A673 (cell line): ENCODE measurements at regions not wholly inside any gene's neighbourhood (a gene's known extent, or its start where the extent isn't known, plus 50 kb on each side); places are given as distances from the start of the nearest gene placed in this dataset.

Experiments
- BruUV-seq: library from RNA; stranded (reverse); fragments of 400-500 nt; replicated peaks from 2 replicates; lab custom pipeline; 2021; lab: Mats Ljungman, UMichigan
- CTCF ChIA-PET: fragments of 300-600 bp; sonication (Branson Sonifier 250); formaldehyde crosslinking; loops from one replicate; lab custom pipeline; 2022; ENCODE audit warnings: antibody characterized with exemption; lab: Charles Lee
- POLR2A ChIA-PET: fragments of 300-600 bp; sonication (Branson Sonifier 250); formaldehyde crosslinking; loops from one replicate; lab custom pipeline; 2022; ENCODE audit warnings: antibody characterized with exemption; ENCODE audit not compliant: low non-redundant PET; lab: Charles Lee
- DNase-seq: peaks from one replicate; pipeline ENCODE4 v3.0.0-alpha.2; 2015; ENCODE audit warnings: low spot score
- H3K27ac ChIP-seq: fragments of 200-600 bp; sonication (generic); 2 replicates; pipeline ENCODE4 v1.5.1; 2016; ENCODE audit warnings: mixed run types, low read depth, mild to moderate bottlenecking, mixed read lengths, antibody characterized with exemption, low read length; ENCODE audit not compliant: poor library complexity, severe bottlenecking
- H3K27me3 ChIP-seq: fragments of 200-600 bp; sonication (generic); replicated peaks from 2 replicates; pipeline ENCODE4 v1.6.1; 2017; ENCODE audit warnings: mixed run types, low read depth, mild to moderate bottlenecking, mixed read lengths, antibody characterized with exemption, low read length; ENCODE audit not compliant: insufficient read depth, poor library complexity
- H3K36me3 ChIP-seq: fragments of 200-600 bp; sonication (generic); 2 replicates; pipeline ENCODE4 v1.6.1; 2016; ENCODE audit warnings: mixed run types, mild to moderate bottlenecking, mixed read lengths, antibody characterized with exemption, low read length; ENCODE audit not compliant: insufficient read depth, poor library complexity, severe bottlenecking
- H3K4me1 ChIP-seq: fragments of 200-600 bp; sonication (generic); 2 replicates; pipeline ENCODE4 v1.6.1; 2017; ENCODE audit warnings: mixed run types, mild to moderate bottlenecking, mixed read lengths, antibody characterized with exemption, low read length; ENCODE audit not compliant: insufficient read depth, poor library complexity, severe bottlenecking
- H3K4me3 ChIP-seq: fragments of 200-600 bp; sonication (generic); 2 replicates; pipeline ENCODE4 v1.5.1; 2016; ENCODE audit warnings: low read depth, mixed run types, mild to moderate bottlenecking, mixed read lengths, low read length; ENCODE audit not compliant: poor library complexity, severe bottlenecking
- H3K9me3 ChIP-seq: fragments of 200-600 bp; sonication (generic); 2 replicates; pipeline ENCODE4 v1.6.1; 2016; ENCODE audit warnings: mixed run types, low read depth, mild to moderate bottlenecking, mixed read lengths, antibody characterized with exemption, low read length; ENCODE audit not compliant: poor library complexity, severe bottlenecking
- CTCF ChIP-seq: fragments of 300-800, 200-600 bp; sonication (generic); conservative IDR thresholded peaks from 2 replicates; pipeline ENCODE4 v1.5.1; 2017; ENCODE audit warnings: low read depth, mild to moderate bottlenecking, antibody characterized with exemption, low read length, moderate library complexity, mixed read lengths
- EZH2 ChIP-seq: fragments of 200-600 bp; sonication (generic); IDR thresholded peaks from 2 replicates; pipeline ENCODE4 v1.6.1; 2017; ENCODE audit warnings: borderline replicate concordance, low read depth, mild to moderate bottlenecking, mixed read lengths, antibody characterized with exemption, low read length; ENCODE audit not compliant: poor library complexity, severe bottlenecking
- intact Hi-C: fragments of 100-400 bp; cut with micrococcal nuclease; formaldehyde crosslinking; loops from one replicate; pipeline ENCODE4 v1.10.0; 2022; ENCODE audit not compliant: unreplicated experiment

- BruUV-seq, result no TSS peak
- peaks cover 11% of the 10 kb centered on the region for H3K4me1 ChIP-seq
- H3K9me3 ChIP-seq, result no peaks in the 10 kb centered on the region
- no peaks in the 10 kb centered on the region for H3K36me3 ChIP-seq
- CTCF ChIA-PET, result no interaction called here
- no peak overlapping the region for H3K4me3 ChIP-seq
- H3K27ac ChIP-seq, result no peak overlapping the region
- POLR2A ChIA-PET, result no interaction called here
- intact Hi-C loops, result no loop called here
- H3K27me3 ChIP-seq, result no peaks in the 10 kb centered on the region
- DNase-seq, result no peak
- TF ChIP-seq CTCF (no peak), EZH2 (no peak)
These were observed 1144.2 kb downstream of the FAT4 start for GRCh38 chr4:126458993-126459392.

- CTCF ChIA-PET, result no interaction called here
- intact Hi-C loops, result loop anchor here (5.0 to 10.0 kb wide), 2 partner anchors 537 to 1009 kb away; no protein-coding TSS in a partner anchor
- BruUV-seq, result no TSS peak
- no peak for DNase-seq
- POLR2A ChIA-PET, result no interaction called here
- Histone ChIP-seq H3K27ac (peak overlapping the region; percentile 99), H3K4me1 (peaks cover 34% of the 10 kb centered on the region), H3K4me3 (no peak overlapping the region), H3K36me3 (peaks cover 18% of the 10 kb centered on the region), H3K27me3 (no peaks in the 10 kb centered on the region), H3K9me3 (peaks cover 14% of the 10 kb centered on the region)
- TF ChIP-seq EZH2, result no peak
These were observed 1150.6 kb downstream of the FAT4 start for GRCh38 chr4:126465341-126465740.

- intact Hi-C loops, result loop anchor here (5.0 to 10.0 kb wide), 2 partner anchors 535 to 1008 kb away; no protein-coding TSS in a partner anchor
- H3K9me3 ChIP-seq, result peaks cover 14% of the 10 kb centered on the region
- POLR2A ChIA-PET, result no interaction called here
- peaks cover 41% of the 10 kb centered on the region for H3K4me1 ChIP-seq
- no TSS peak for BruUV-seq
- no peak overlapping the region for H3K4me3 ChIP-seq
- no peak for DNase-seq
- peak overlapping the region; percentile 99 for H3K27ac ChIP-seq
- CTCF ChIA-PET, result no interaction called here
- H3K27me3 ChIP-seq, result no peaks in the 10 kb centered on the region
- peaks cover 18% of the 10 kb centered on the region for H3K36me3 ChIP-seq
- no peak for TF ChIP-seq CTCF
- no peak for TF ChIP-seq EZH2
These were observed 1152.1 kb downstream of the FAT4 start for GRCh38 chr4:126466848-126467247.

- peak; percentile 82 for DNase-seq
- intact Hi-C loops, result loop anchor here (1.0 to 10.0 kb wide), 5 partner anchors 493 to 1155 kb away; no protein-coding TSS in a partner anchor
- POLR2A ChIA-PET, result interaction anchor here (0.7 kb wide), 1 partner anchor 1150 kb away, joined by 22 read pairs; no protein-coding TSS in a partner anchor
- H3K4me3 ChIP-seq, result no peak overlapping the region
- CTCF ChIA-PET, result interaction anchor here (1.2 kb wide), 1 partner anchor 493 kb away, joined by 4 read pairs; no protein-coding TSS in a partner anchor
- H3K27me3 ChIP-seq, result no peaks in the 10 kb centered on the region
- peaks cover 14% of the 10 kb centered on the region for H3K9me3 ChIP-seq
- H3K4me1 ChIP-seq, result peaks cover 32% of the 10 kb centered on the region
- TF ChIP-seq CTCF (no peak), EZH2 (no peak)
- peak overlapping the region; percentile 99 for H3K27ac ChIP-seq
- H3K36me3 ChIP-seq, result peaks cover 18% of the 10 kb centered on the region
- BruUV-seq, result no TSS peak
These were observed 1153.4 kb downstream of the FAT4 start for GRCh38 chr4:126468144-126468543.
